HG02884 (cell line): ENCODE measurements at regions not wholly inside any gene's neighbourhood (a gene's known extent, or its start where the extent isn't known, plus 50 kb on each side); places are given as distances from the start of the nearest gene placed in this dataset.
"Not testable (repeated sequence)": the region's sequence is repeated elsewhere in the genome, so short reads cannot be mapped to it uniquely, and the experiment has no call there.

Experiments used
- ATAC-seq: cut with Tn5 transposase; IDR thresholded peaks from one replicate; pipeline ENCODE4 v1.9.1; 2021; ENCODE audit warnings: mild to moderate bottlenecking, moderate library complexity; ENCODE audit not compliant: unreplicated experiment

DNA sequence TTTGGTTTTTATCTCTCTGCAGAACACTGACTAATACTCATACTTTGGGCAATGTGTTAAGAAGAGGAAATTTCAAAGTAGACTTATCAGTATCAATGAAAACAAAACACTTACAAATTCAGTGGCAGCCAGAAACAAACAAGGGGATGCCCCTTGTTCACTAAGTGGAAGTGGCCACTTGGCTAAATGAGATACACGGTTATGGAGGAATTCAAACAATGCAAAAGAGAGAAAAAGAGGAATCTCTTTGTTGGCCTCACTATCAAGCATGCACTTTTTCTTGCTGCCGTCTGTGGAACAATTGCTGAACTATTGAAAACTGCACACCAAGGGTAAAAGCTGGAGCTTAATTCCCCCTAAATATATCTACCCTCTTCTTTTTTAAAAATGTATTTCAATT lies 2044.9 kb upstream of the CDH6 start:
- ATAC-seq, result no peak

DNA sequence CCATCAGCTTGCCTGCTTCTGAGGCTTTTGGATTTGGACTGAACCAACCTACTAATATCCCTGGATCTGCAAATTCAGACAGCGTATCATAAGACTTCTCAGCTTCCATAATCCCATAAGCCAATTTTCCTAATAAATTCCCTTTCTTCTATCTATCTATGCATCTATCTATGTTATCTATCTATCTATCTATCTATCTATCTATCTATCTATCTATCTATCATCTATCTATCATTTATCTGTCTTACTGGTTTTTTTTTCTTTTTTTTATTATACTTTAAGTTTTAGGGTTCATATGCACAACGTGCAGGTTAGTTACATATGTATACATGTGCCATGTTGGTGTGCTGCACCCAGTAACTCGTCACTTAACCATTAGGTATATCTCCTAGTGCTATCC lies 2045.4 kb upstream of the CDH6 start:
- ATAC-seq, result no peak

DNA sequence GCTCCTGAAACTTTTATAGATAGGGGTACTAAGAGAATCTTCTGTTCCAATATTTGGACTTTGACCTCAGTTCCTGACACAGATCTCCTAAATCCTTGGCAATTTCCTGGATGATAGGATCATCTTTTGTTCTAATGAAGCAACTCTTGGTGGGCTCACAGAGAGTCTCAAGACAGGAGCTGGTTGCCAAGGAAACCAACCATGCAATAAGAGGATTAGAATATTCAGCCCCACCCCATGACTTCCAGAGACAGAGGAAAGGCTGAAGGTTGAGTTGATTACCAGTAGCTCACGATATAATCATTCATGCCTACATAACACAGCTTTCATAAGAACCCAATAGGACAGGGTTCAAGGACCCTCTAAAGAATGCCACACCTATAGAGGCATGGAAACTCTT lies 2050.2 kb upstream of the CDH6 start:
- ATAC-seq, result no peak

DNA sequence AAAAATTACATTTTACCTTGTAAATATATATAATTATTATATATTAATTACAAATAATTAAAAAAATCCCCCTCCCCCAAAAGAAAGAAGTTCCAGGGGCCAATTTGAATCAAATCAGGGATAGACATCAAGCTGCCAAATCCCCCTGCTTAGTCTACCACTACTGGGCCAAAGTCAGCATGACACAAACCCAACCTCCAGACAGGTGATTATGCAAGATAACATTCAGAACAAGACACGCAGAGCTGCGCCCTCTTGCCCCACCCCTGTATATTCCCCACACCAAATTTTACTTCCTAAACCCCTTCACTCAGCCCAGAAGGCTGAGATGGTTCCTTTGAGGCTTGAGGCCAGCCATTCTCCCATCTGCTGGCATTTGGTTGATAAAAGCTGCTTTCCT lies 2059.1 kb upstream of the CDH6 start:
- no peak for ATAC-seq

DNA sequence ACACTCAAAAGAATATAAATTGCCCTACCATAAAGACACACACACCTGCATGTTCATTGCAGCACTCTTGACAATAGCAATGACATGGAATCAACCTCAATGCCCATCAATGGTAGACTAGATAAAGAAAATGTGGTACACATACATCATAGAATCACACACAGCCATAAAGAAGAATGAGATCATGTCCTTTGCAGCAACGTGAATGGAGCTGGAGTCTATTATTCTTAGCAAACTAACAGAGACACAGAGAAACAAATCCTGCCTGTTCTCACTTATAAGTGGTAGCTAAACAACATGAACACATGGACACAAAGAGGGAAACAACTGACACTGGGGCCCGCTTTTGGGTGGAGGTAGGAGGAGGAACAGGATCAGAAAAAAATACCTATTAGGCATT lies 2062.2 kb upstream of the CDH6 start:
- no peak for ATAC-seq

DNA sequence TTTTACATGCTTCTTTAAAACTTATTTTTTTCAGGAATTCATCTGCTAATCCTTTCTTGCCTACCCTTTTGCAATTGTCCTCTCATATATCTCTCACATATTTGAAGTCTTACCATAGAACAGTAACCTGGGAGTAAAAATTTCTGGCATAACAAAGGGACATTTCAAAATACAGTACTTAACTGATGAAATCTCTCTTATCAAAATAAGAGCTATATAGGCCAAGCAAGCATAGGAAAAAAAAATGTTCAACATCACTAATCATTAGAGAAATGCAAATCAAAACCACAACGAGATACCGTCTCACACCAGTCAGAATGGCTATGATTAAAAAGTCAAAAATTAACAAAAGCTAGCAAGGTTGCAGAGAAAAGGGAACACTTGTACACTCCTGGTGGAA lies 2062.7 kb upstream of the CDH6 start:
- no peak for ATAC-seq

DNA sequence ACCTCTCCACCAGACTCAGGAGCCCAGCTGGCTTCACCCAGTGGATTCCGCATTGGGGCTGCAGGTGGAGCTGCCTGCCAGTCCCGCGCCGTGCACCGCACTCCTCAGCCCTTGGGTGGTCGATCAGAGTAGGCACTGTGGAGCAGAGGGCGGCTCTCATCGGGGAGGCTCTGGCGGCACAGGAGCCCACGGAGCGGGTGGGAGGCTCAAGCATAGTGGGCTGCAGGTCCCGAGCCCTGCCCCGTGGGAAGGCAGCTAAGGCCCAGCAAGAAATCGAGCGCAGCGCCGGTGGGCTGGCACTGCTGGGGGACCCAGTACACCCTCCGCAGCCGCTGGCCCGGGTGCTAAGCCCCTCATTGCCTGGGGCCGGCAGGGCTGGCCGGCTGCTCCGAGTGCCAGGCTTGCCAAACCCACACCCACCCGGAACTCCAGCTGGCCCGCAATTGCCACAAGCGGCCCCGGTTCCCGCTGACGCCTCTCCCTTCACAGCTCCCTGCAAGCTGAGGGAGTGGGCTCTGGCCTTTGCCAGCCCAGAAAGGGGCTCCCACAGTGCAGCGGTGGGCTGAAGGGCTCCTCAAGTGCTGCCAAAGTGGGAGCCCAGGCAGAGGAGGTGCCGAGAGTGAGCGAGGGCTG lies 2065.8 kb upstream of the CDH6 start:
- ATAC-seq, result not testable (repeated sequence)

DNA sequence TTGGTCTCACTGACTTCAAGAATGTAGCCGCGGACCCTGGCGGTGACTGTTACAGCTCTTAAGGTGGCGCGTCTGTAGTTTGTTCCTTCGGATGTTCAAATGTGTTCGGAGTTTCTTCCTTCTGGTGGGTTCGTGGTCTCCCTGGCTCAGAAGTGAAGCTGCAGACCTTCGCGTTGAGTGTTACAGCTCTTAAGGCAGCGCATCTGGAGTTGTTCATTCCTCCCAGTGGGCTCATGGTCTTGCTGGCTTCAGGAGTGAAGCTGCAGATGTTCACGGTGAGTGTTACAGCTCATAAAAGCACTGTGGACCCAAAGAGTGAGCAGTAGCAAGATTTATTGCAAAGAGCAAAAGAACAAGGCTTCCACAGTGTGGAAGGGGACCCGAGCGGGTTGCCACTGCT lies 2067.0 kb upstream of the CDH6 start:
- ATAC-seq, result not testable (repeated sequence)

DNA sequence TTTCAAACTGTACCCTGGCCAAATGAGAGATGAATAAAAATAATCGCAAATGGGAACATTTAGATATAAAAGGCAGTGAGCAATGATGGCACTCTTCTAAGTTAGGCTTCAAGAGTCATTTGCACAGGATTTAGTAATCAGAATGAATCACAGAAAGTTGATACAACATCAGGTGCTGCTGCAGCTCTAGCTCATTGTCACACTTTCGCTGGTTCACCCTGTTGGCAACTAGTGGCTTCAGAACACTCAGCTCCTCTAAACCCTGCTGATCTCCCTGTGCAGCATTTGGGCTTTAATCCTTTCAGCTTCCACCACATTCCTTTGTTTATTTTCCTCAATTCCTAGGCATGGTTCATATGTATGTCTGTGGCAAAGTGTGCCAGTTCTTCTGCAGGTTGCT lies 2071.2 kb upstream of the CDH6 start:
- ATAC-seq, result no peak

DNA sequence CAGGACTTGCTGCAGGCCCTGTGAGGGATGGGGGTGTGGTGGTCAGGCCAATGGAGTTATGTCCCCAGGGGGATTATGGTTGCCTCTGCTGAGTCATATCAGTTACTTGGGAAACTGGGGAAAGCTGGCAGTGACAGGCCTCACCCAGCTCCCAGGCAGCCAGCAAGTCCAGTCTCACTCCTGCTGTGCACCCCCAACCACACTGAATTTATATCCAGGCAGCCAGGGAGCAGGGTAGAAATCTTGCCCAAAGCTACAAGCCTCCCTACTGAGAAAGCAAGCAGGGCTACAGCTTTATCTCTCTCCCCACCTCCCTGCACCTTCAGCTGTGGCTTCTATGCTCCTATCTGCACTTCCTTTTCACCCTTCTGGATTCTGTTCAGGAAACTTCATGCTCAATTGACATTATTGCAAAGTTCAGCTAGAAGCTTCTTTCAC lies 2076.0 kb upstream of the CDH9 start:
- no peak for ATAC-seq

DNA sequence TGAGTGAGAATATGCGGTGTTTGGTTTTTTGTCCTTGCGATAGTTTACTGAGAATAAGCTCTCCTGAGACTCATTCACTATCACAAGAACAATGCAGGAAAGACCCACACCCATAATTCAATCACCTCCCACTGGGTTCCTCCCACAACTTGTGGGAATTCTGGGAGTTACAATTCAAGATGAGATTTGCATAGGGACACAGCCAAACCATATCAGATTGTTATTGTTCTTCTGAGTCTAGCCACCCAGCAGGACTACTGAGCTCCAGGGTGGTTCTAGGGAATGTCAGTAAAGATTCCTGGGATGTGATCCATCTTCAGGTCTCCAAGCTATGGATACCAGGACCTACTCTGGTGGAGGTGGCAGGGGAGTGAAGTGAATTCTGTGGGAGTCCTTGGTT lies 2075.1 kb upstream of the CDH9 start:
- ATAC-seq, result no peak

DNA sequence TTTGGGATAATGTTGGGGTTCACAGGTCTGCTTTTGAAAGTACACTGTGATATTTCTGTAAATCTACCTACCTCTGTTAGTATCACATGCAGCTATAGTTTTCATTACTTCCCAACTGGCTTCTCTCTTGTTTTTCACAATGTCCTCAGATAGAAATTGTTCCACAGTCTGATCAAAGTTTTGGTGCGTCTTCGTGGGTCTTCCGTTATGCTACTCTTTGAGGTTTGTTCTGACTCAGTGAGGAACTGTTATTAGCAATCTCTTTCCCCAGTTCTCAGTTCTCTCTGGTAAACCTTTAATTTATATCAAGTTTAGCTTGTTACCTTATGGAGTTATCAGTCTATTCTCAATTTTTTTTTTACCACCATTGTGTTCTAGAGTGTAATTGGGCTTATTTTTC lies 2061.2 kb upstream of the CDH9 start:
- no peak for ATAC-seq

DNA sequence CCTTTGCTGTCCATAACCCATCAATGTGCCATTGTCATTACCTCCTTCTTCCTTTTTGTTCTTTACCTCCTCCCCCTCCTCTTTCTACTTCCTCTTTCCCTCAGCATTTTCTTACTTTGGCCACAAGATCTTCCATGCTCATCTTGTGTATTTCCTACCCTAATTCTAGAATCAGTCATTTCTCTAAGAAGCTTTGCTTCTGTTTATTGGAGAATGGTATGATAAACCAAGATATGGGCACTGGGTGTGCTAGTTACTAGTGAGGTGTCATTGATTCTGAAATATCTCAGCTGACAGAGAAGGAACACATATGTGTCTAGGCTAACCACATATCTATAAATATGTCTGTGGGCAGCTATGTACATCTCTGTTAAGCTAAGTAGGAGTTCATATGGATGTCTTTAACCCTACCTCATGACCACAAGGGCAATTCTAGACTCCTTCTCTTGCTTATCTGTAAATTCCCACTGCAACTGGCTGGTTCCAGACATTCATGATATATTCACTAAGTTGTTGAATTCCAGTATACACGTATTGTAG lies 2051.3 kb upstream of the CDH9 start:
- ATAC-seq, result no peak

DNA sequence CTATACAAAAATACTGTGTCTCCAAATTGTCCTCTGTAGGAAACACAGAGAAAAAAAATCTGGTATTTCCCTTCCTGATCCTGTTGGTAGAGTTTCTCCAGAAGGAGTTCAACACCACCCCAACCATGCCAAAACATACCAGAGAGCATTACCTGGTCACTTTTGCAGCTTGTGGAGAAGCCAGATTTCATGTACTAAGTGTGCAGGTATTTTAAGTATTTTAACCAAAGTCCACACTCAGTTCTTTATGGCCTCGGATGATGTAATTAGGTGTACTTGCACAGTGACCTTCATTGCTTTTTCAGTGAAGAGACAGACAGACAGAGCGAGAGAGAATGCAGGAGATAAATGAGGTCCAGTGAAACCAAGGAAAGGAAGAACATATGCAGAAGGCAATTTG lies 2046.8 kb upstream of the CDH9 start:
- ATAC-seq, result no peak

DNA sequence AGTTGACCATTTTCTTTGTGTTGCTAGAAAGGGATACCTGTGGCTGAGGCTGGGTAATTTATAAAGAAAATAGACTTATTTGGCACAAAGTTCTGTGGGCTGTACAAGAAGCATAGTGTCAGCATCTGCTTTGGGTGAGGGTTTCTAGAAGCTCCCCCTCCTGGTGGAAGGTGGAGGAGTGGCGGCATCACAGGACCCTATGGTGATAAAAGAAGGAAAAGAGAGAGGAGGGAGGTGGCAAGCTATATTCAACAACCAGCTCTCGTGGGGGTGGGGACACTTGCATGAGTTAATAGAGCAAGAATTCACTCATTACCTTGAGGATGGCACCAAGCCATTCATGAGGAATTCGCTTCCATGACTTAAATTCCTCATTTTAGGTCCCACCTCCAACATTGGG lies 2041.4 kb upstream of the CDH9 start:
- ATAC-seq, result no peak

DNA sequence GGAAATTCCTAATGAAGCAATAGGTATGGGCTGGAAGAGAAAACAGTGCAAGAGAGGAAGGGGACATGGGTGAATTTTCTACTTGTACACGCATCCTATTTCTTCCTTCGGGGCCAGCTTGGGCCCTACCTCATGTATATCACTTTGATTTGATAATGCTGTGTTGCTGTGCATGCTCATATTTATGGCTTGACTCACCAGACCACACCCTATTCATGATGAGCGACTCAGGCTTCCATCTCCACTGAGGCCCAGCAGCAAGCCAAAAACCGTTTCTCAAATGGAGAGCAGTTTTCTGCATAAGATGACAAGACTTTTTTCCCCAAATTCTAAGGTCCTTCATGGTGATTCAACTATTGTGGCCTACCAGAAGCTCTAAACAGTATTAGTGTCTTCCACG lies 2039.1 kb upstream of the CDH9 start:
- ATAC-seq, result no peak

DNA sequence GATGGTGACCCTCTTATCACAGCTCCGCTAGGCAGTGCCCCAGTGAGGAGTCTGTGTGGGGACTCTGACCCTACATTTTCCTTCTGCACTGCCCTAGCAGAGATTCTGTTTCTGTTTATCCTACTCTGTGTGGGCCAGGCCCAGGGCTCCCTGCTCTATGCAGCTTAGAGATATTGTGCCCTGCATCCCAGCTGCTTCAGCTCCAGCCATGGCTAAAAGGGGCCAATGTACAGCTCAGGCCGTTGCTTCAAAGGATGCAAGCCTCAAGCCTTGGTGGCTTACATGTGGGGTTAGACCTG lies 2030.7 kb upstream of the CDH9 start:
- ATAC-seq, result no peak

DNA sequence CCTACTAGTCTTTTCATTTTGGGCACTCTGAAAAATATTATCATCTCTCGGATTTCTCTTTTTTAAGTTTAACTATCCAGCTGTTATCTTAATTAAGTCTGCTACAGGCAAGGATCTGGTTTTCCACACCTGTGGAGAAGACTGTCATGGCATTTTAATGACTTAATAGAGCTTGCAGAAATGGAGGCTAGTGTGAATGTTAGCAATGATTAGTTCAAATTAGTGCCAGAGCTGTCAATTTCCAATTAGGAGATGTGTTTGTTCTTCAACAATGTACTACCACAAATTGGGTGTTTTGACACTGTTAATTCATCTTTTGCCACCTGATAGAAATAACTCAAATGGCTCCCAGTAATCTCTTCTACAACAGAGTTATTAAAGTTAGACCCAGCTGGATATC lies 2023.0 kb upstream of the CDH9 start:
- ATAC-seq, result no peak

DNA sequence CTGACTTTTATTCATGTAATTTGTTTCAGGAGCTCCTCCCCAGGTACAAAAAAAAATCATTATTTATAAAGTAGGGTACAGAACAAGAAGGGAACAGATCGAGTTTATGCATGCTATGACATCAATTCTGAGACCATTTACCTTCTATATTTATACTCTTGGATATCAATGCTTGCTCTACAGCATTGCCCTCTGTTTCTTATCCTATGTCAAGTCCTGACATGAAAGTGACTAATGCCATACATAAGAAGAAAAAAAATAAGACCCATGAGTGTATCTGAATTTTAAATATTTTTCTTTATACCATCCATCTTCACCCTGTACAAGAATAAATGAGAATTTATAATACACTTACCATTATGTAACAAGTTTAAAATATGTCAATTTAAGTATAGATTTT lies 2016.3 kb upstream of the CDH9 start:
- no peak for ATAC-seq

DNA sequence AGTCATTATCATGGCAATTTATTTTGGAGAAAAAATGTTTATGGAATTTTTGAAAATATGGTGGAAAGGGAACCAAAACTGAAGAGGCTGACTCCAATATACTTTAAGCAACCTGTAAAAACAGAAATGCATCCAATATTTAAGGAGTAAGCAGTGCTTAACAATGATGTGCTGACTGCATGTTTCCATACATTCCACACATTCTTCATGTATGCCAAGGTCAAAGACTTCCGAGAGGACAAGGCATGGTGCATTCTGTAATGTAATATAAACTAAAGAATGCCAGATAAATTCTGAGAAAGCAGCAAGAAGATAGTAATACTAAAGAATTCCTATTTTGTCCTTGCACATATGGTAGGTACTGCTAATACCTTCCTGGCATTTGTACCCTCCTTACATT lies 2015.9 kb upstream of the CDH9 start:
- ATAC-seq, result no peak

DNA sequence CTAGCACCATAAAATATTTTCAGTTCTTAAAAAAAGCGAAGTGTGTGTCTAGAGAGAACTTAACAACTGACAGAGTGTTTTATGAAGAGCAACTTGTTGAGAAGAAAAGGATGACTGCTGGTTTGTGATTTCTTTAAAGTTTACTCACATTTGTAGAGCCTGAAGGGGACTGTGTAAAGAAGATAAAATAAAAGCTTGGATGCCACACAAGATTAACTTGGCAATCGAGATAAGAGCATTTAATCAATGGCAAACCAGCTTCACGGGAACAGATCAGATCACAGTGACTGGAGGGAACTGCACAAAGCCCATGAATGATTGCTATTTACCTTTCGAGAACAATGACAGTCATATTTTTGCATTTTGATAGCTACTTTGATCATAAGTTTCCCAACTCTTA lies 2013.1 kb upstream of the CDH9 start:
- no peak for ATAC-seq

DNA sequence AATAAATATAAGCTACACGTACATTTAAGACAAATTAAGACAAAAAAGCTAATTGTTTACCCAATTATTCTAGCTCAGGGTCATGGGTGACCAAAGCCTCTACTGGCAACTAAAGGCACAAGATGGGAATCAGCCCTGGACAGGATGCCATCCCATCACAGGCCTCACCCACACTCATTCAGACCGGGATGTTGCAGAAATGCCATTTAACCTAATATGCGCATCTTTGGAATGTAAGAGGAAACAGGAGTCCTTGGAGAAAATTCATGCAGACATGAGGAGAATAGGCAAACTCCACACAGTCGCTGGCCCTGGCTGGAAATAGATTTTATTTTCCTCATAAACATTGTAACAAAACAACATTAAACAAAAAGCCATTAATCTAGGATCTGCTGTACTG lies 2003.8 kb upstream of the CDH9 start:
- no peak for ATAC-seq

DNA sequence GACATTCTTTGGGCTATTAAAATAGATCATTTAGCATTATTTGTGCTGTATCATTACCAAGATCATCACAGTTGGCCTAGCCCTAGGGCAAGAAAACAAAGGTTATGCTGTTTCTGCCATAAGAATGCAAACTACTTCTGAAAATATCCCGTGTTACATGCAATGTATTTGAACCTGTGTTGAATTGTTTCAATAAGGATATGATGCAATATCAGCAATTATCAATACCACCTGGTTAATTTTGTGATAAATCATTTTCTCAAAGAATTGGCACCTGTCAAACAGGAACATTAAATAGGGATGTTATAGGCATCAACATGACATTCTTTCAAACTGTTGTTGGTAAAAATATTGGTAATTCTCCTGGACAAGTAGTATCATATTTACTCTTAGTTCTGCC lies 2002.0 kb upstream of the CDH9 start:
- no peak for ATAC-seq

DNA sequence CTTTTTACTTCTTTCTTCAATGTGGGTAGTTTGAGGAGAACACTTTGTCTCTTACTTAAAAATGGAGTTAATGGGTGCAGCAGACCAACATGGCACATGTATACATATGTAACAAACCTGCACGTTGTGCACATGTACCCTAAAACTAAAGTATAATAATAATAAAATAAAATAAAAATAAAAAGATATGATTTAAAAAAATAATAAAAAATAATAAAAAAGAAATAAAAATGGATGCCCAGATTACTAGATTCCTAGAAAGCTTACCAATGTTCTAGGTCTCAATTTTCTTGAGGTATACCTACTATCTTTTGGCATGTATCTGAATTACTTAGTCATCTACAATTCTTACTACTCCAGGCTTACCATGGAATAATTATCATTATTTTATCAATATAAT lies 2001.6 kb upstream of the CDH9 start:
- no peak for ATAC-seq
